PC-3 (cell line): ENCODE measurements at regions not wholly inside any gene's neighbourhood (a gene's known extent, or its start where the extent isn't known, plus 50 kb on each side); places are given as distances from the start of the nearest gene placed in this dataset.

Experiments
- ATAC-seq: fragments of 200-7000 bp; cut with Tn5 transposase; 2 replicates; pipeline ENCODE4 v1.9.1; 2020; ENCODE audit warnings: mild to moderate bottlenecking, moderate library complexity
- BruUV-seq: library from RNA; stranded (reverse); fragments of 400-500 nt; replicated peaks from 2 replicates; lab custom pipeline; 2021; lab: Mats Ljungman, UMichigan
- CTCF ChIA-PET: fragments of 300-600 bp; sonication (Branson Sonifier 250); formaldehyde crosslinking; loops from one replicate; lab custom pipeline; 2022; ENCODE audit warnings: antibody characterized with exemption; lab: Charles Lee
- POLR2A ChIA-PET: fragments of 300-600 bp; sonication (Branson Sonifier 250); formaldehyde crosslinking; loops from one replicate; lab custom pipeline; 2022; ENCODE audit warnings: antibody characterized with exemption; ENCODE audit not compliant: unreplicated experiment; lab: Charles Lee
- DNase-seq: peaks from one replicate; pipeline ENCODE4 v3.0.0-alpha.2; 2015
- H2AFZ ChIP-seq: fragments of 300-600 bp; sonication (generic); 2 replicates; pipeline ENCODE4 v1.6.0; 2016; ENCODE audit warnings: antibody characterized with exemption, low read length
- H3F3A ChIP-seq: fragments of 300-600 bp; sonication (generic); one replicate; pipeline ENCODE4 v1.6.0; 2017; ENCODE audit warnings: antibody characterized with exemption, low read length, control low read depth, mild to moderate bottlenecking; ENCODE audit not compliant: unreplicated experiment
- H3K27ac ChIP-seq: fragments of 300-600 bp; sonication (generic); 2 replicates; pipeline ENCODE4 v1.5.1; 2016; ENCODE audit warnings: mild to moderate bottlenecking, low read length
- H3K27me3 ChIP-seq: fragments of 300-600 bp; sonication (generic); 2 replicates; pipeline ENCODE4 v1.6.1; 2016; ENCODE audit warnings: low read length, mixed read lengths
- H3K36me3 ChIP-seq: fragments of 300-600 bp; sonication (generic); 2 replicates; pipeline ENCODE4 v1.6.1; 2016; ENCODE audit warnings: low read depth, mixed run types, low read length, mixed read lengths
- H3K4me1 ChIP-seq: fragments of 300-600 bp; sonication (generic); 2 replicates; pipeline ENCODE4 v1.5.1; 2016; ENCODE audit warnings: low read length; ENCODE audit not compliant: insufficient read depth
- H3K4me2 ChIP-seq: fragments of 300-600 bp; sonication (generic); 2 replicates; pipeline ENCODE4 v1.6.0; 2016; ENCODE audit warnings: low read length
- H3K4me3 ChIP-seq: fragments of 300-600 bp; sonication (generic); 2 replicates; pipeline ENCODE4 v1.5.1; 2016; ENCODE audit warnings: mild to moderate bottlenecking, low read length, mixed read lengths
- H3K79me2 ChIP-seq: fragments of 300-600 bp; sonication (generic); 2 replicates; pipeline ENCODE4 v1.6.1; 2017; ENCODE audit warnings: low read length, mixed read lengths
- H3K9ac ChIP-seq: fragments of 300-600 bp; sonication (generic); 2 replicates; pipeline ENCODE4 v1.6.0; 2016; ENCODE audit warnings: mild to moderate bottlenecking, low read length
- H3K9me2 ChIP-seq: fragments of 300-600 bp; sonication (generic); replicated peaks from 2 replicates; pipeline ENCODE4 v1.6.1; 2016; ENCODE audit warnings: mixed run types, low read length, mixed read lengths
- H3K9me3 ChIP-seq: fragments of 300-600 bp; sonication (generic); 2 replicates; pipeline ENCODE4 v1.6.1; 2016; ENCODE audit warnings: low read length, mixed read lengths
- H4K20me1 ChIP-seq: fragments of 300-600 bp; sonication (generic); 2 replicates; pipeline ENCODE4 v1.6.1; 2016; ENCODE audit warnings: low read length, mixed read lengths
- EZH2 ChIP-seq: fragments of 300-600 bp; sonication (generic); IDR thresholded peaks from one replicate; pipeline ENCODE4 v1.6.1; 2017; ENCODE audit warnings: antibody characterized with exemption, mild to moderate bottlenecking, low read length; ENCODE audit not compliant: unreplicated experiment
- EZH2phosphoT487 ChIP-seq: fragments of 300-600 bp; sonication (generic); IDR thresholded peaks from 2 replicates; pipeline ENCODE4 v1.6.1; 2018; ENCODE audit warnings: mild to moderate bottlenecking, antibody characterized with exemption, low read length, borderline replicate concordance
- intact Hi-C: fragments of 100-400 bp; cut with micrococcal nuclease; formaldehyde crosslinking; loops from 2 replicates; pipeline ENCODE4 v1.9.0; 2023
- TF ChIP-seq, protein P1 (sequence below): fragments of 300-600 bp; sonication (generic); conservative IDR thresholded peaks from 2 replicates; pipeline ENCODE4 v1.5.1; 2017; ENCODE audit warnings: antibody characterized with exemption, low read depth, mild to moderate bottlenecking, low read length

DNA sequence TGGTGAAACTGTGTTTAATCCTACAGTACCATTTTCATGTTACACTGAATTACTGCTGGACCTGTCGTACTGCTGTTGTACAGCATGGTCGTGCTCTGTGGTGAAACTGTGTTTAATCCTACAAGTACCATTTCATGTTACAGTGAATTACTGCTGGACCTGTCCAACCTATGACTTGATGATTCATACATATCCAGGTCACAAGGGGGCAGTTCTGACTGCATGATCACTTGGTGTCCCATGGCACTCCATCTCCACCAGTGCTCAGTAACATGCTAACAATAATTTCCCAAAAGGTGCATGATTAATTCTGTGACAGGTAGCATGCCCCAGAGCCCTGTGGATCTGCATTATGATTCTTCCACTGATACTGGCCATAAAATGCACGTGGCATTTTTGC is 101.6 kb downstream of the ADCYAP1 start:
- H3F3A ChIP-seq: no peaks in the 10 kb centered on the region
- POLR2A ChIA-PET: no interaction called here
- no peak overlapping the region for H3K4me2 ChIP-seq
- ATAC-seq (no peak), DNase-seq (no peak)
- H3K9me3 ChIP-seq: no peaks in the 10 kb centered on the region
- no peaks in the 10 kb centered on the region for H4K20me1 ChIP-seq
- no TSS peak for BruUV-seq
- TF ChIP-seq EZH2phosphoT487: no peak
- TF ChIP-seq EZH2: no peak
- TF ChIP-seq, protein P1, sequence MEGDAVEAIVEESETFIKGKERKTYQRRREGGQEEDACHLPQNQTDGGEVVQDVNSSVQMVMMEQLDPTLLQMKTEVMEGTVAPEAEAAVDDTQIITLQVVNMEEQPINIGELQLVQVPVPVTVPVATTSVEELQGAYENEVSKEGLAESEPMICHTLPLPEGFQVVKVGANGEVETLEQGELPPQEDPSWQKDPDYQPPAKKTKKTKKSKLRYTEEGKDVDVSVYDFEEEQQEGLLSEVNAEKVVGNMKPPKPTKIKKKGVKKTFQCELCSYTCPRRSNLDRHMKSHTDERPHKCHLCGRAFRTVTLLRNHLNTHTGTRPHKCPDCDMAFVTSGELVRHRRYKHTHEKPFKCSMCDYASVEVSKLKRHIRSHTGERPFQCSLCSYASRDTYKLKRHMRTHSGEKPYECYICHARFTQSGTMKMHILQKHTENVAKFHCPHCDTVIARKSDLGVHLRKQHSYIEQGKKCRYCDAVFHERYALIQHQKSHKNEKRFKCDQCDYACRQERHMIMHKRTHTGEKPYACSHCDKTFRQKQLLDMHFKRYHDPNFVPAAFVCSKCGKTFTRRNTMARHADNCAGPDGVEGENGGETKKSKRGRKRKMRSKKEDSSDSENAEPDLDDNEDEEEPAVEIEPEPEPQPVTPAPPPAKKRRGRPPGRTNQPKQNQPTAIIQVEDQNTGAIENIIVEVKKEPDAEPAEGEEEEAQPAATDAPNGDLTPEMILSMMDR: no peak
- intact Hi-C loops: no loop called here
- H3K9me2 ChIP-seq: no peaks in the 10 kb centered on the region
- CTCF ChIA-PET: no interaction called here
- no peak overlapping the region for H3K9ac ChIP-seq
- no peaks in the 10 kb centered on the region for H3K79me2 ChIP-seq
- H3K27ac ChIP-seq: no peak overlapping the region
- no peak overlapping the region for H3K4me3 ChIP-seq
- H2AFZ ChIP-seq: no peak overlapping the region
- H3K27me3 ChIP-seq: no peaks in the 10 kb centered on the region
- peaks cover 3% of the 10 kb centered on the region; the same call in 1 of the 2 replicates for H3K4me1 ChIP-seq
- no peaks in the 10 kb centered on the region for H3K36me3 ChIP-seq

DNA sequence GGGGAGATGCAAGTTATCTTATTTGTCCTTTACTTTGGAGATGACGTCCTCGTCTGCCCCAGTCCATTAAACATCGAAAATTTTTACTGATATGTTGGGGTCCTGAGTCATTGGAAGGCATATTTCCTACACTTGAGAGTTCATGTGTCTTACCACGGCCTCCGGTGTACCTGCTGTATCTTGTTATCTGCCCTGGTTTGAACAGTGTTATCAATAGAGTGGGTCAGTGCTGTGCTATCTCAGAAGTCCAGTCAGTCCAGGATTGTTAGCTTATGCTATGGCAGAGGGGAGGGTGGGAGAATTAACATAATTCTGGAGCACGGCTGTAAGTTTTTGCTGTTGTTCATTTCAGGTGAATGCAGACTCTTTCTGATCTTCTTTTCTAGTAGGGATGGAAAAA is 102.3 kb downstream of the ADCYAP1 start:
- Histone ChIP-seq H3K4me3 (no peak overlapping the region), H3K9me3 (no peaks in the 10 kb centered on the region), H3K27ac (no peak overlapping the region), H3K9me2 (no peaks in the 10 kb centered on the region), H3K79me2 (no peaks in the 10 kb centered on the region), H3K9ac (no peak overlapping the region), H3K4me2 (no peak overlapping the region), H4K20me1 (no peaks in the 10 kb centered on the region), H3K4me1 (peaks cover 3% of the 10 kb centered on the region; the same call in 1 of the 2 replicates), H3F3A (no peaks in the 10 kb centered on the region), H3K27me3 (no peaks in the 10 kb centered on the region), H2AFZ (no peak overlapping the region), H3K36me3 (no peaks in the 10 kb centered on the region)
- ChIA-PET POLR2A (no interaction called here), CTCF (no interaction called here)
- intact Hi-C loops: no loop called here
- DNase-seq (no peak), ATAC-seq (no peak)
- TF ChIP-seq, protein P1: no peak
- no peak for TF ChIP-seq EZH2phosphoT487
- TF ChIP-seq EZH2: no peak
- BruUV-seq: no TSS peak

DNA sequence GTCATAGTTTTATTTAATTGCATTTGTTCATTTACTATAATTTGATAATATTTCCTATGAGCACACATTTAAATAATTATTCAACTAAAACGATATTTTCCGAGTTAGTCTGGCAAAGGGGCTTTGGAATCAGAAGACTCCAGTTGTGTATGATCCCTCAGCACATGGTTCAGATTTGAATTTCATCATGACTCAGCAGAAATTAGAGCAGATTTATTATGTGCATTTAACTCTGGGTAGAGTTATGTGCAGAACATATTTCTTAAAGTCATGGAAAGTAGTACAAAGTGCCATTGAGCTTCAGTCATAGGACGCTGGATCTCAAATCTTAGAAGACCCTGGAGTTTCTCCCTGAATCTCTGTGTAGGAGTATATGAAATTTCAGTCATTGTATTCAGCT is 106.7 kb downstream of the ADCYAP1 start:
- no peaks in the 10 kb centered on the region for H3K27me3 ChIP-seq
- no TSS peak for BruUV-seq
- H3K4me2 ChIP-seq: no peak overlapping the region
- no peaks in the 10 kb centered on the region for H3K9me3 ChIP-seq
- no peaks in the 10 kb centered on the region for H3K36me3 ChIP-seq
- TF ChIP-seq, protein P1: no peak
- TF ChIP-seq EZH2phosphoT487 (no peak), EZH2 (no peak)
- DNase-seq (no peak), ATAC-seq (no peak)
- H3K27ac ChIP-seq: no peak overlapping the region
- H3K9me2 ChIP-seq: no peaks in the 10 kb centered on the region
- H3K9ac ChIP-seq: no peak overlapping the region
- H3F3A ChIP-seq: no peaks in the 10 kb centered on the region
- ChIA-PET CTCF (no interaction called here), POLR2A (no interaction called here)
- intact Hi-C loops: no loop called here
- no peak overlapping the region for H2AFZ ChIP-seq
- H3K4me1 ChIP-seq: no peaks in the 10 kb centered on the region
- no peaks in the 10 kb centered on the region for H3K79me2 ChIP-seq
- H3K4me3 ChIP-seq: no peak overlapping the region
- no peaks in the 10 kb centered on the region for H4K20me1 ChIP-seq
